K562 (cell line): ENCODE measurements at regions not wholly inside any gene's neighbourhood (a gene's known extent, or its start where the extent isn't known, plus 50 kb on each side); places are given as distances from the start of the nearest gene placed in this dataset.

Experiments used
- ATAC-seq: fragments of 200-7000 bp; cut with Tn5 transposase; 3 replicates; pipeline ENCODE4 v1.9.1; 2020; ENCODE audit warnings: moderate library complexity
- BruUV-seq: library from RNA; stranded (reverse); fragments of 400-500 nt; replicated peaks from 2 replicates; lab custom pipeline; 2021; lab: Mats Ljungman, UMichigan
- CTCF ChIA-PET: fragments of 300-600 bp; formaldehyde crosslinking; extraction: SDS; loops from one replicate; lab custom pipeline; 2021; ENCODE audit warnings: low intra/inter-chr PET ratio; lab: Yijun Ruan, JAX
- POLR2A ChIA-PET: fragments of 300-600, 350-650 bp; sonication (Branson Sonifier 250); formaldehyde crosslinking; extraction: SDS; loops from one replicate; lab custom pipeline; 2021; ENCODE audit warnings: antibody characterized with exemption, inconsistent platforms; lab: Yijun Ruan, JAX
- DNase-seq, 4 experiments: peaks; one replicate each; pipeline versions ENCODE4 v3.0.0 to v3.0.0-alpha.2; 2011 to 2018; ENCODE audit warnings: low spot score in 3 of 4, mixed read lengths in 3 of 4; ENCODE audit errors: extremely low read depth in 1 of 4
- FAIRE-seq: peaks from 2 replicates; lab custom pipeline; 2011; peaks lifted over from hg19 to GRCh38; lab: Jason Lieb, UNC
- H2AFZ ChIP-seq: 2 replicates; pipeline ENCODE4 v1.6.0; 2011; ENCODE audit warnings: low read depth, low read length, control low read depth, inconsistent platforms
- H3K27ac ChIP-seq: fragments of 200-600 bp; 3 replicates; pipeline ENCODE4 v1.8.0; 2011; ENCODE audit warnings: low read depth, mild to moderate bottlenecking, control low read depth, inconsistent platforms, low read length, moderate library complexity, mixed read lengths; ENCODE audit errors: extremely low read depth
- H3K27me3 ChIP-seq, 2 experiments: fragments of 300-600 bp in 1 of 2; 2 replicates in 1 of 2; 3 replicates in 1 of 2; pipeline versions ENCODE4 v1.6.0 to v1.8.0; 2011; ENCODE audit warnings: inconsistent platforms in 2 of 2, low read length in 2 of 2, mild to moderate bottlenecking in 1 of 2, mixed read lengths in 1 of 2, moderate library complexity in 1 of 2; ENCODE audit not compliant: control insufficient read depth in 2 of 2, insufficient read depth in 2 of 2
- H3K36me3 ChIP-seq: fragments of 300-600 bp; 3 replicates; pipeline ENCODE4 v1.8.0; 2011; ENCODE audit warnings: mild to moderate bottlenecking, low read length, inconsistent platforms; ENCODE audit not compliant: control insufficient read depth, insufficient read depth
- H3K4me1 ChIP-seq, 2 experiments: fragments of 200-600 bp in 1 of 2; replicated peaks in 1 of 2; 2 replicates in 1 of 2; 3 replicates in 1 of 2; pipeline versions ENCODE4 v1.5.1 to v1.8.0; 2011; ENCODE audit warnings: inconsistent platforms in 2 of 2, low read length in 2 of 2, mild to moderate bottlenecking in 1 of 2, mixed read lengths in 1 of 2, moderate library complexity in 1 of 2; ENCODE audit not compliant: control insufficient read depth in 2 of 2, insufficient read depth in 2 of 2
- H3K4me2 ChIP-seq: 2 replicates; pipeline ENCODE4 v1.6.1; 2011; ENCODE audit warnings: low read length, control low read depth, inconsistent platforms, mixed read lengths; ENCODE audit not compliant: insufficient read depth
- H3K4me3 ChIP-seq: fragments of 200-600 bp; sonication (generic), shearing (Covaris generic); 2 replicates; pipeline ENCODE4 v1.5.1; 2016; ENCODE audit warnings: control low read depth, inconsistent platforms
- H3K79me2 ChIP-seq: fragments of 200-600 bp; 3 replicates; pipeline ENCODE4 v1.8.0; 2011; ENCODE audit warnings: low read length, inconsistent platforms; ENCODE audit not compliant: control insufficient read depth, insufficient read depth
- H3K9ac ChIP-seq, 2 experiments: 2 replicates each; pipeline versions ENCODE4 v1.6.0 to v1.6.1; 2011; ENCODE audit warnings: low read depth in 2 of 2, low read length in 2 of 2, control low read depth in 1 of 2, inconsistent platforms in 1 of 2, mild to moderate bottlenecking in 1 of 2, mixed read lengths in 1 of 2; ENCODE audit not compliant: insufficient read depth in 1 of 2
- H3K9me1 ChIP-seq: one replicate; pipeline ENCODE4 v1.6.0; 2011; ENCODE audit warnings: inconsistent platforms, mild to moderate bottlenecking, low read length, moderate library complexity; ENCODE audit not compliant: control insufficient read depth, insufficient read depth
- H3K9me3 ChIP-seq: replicated peaks from 2 replicates; pipeline ENCODE4 v1.5.1; 2011; ENCODE audit warnings: low read depth, low read length, inconsistent platforms; ENCODE audit not compliant: control insufficient read depth, insufficient read depth
- H4K20me1 ChIP-seq: replicated peaks from 2 replicates; pipeline ENCODE4 v1.6.1; 2011; ENCODE audit warnings: low read length, inconsistent platforms, mixed read lengths; ENCODE audit not compliant: control insufficient read depth, insufficient read depth
- CBFA2T2 ChIP-seq: fragments of 450-650 bp; conservative IDR thresholded peaks from 2 replicates; pipeline ENCODE4 v1.6.1; 2017; ENCODE audit warnings: mild to moderate bottlenecking
- FOXM1 ChIP-seq, 2 experiments: fragments of 450-650 bp in 1 of 2; sonication (generic) in 1 of 2; formaldehyde crosslinking in 1 of 2; IDR thresholded peaks; 2 replicates each; pipeline versions ENCODE4 v1.6.1 to v1.9.0; 2017 to 2022; ENCODE audit warnings: low read depth in 2 of 2, mild to moderate bottlenecking in 2 of 2, missing genetic modification reagents in 1 of 2, moderate library complexity in 1 of 2
- KAT2B ChIP-seq: IDR thresholded peaks from one replicate; pipeline ENCODE4 v1.6.1; 2012; ENCODE audit warnings: low read depth, mild to moderate bottlenecking, control low read depth, inconsistent platforms, low read length, moderate library complexity
- MAFK ChIP-seq: IDR thresholded peaks from 2 replicates; pipeline ENCODE4 v1.6.1; 2011; ENCODE audit warnings: low read length, improper control_type of control experiment
- PML ChIP-seq: IDR thresholded peaks from 2 replicates; pipeline ENCODE4 v1.6.1; 2012; ENCODE audit warnings: low read length, inconsistent platforms
- POLR2AphosphoS5 ChIP-seq: IDR thresholded peaks from 2 replicates; pipeline ENCODE4 v1.6.1; 2011; ENCODE audit warnings: mild to moderate bottlenecking, low read depth, low read length, moderate library complexity; ENCODE audit not compliant: control insufficient read depth, insufficient read depth
- SETDB1 ChIP-seq: IDR thresholded peaks from one replicate; pipeline ENCODE4 v1.6.1; 2012; ENCODE audit warnings: low read length, control low read depth, inconsistent platforms
- TCF3 ChIP-seq: sonication (generic); formaldehyde crosslinking; IDR thresholded peaks from 2 replicates; pipeline ENCODE4 v1.4.0; 2020; ENCODE audit warnings: mild to moderate bottlenecking, missing genetic modification reagents
- TFE3 ChIP-seq: fragments of 450-650 bp; formaldehyde crosslinking; IDR thresholded peaks from 2 replicates; pipeline ENCODE4 v1.4.0; 2020; ENCODE audit warnings: mild to moderate bottlenecking, mixed read lengths
- TOE1 ChIP-seq, 2 experiments: fragments of 450-650 bp in 1 of 2; sonication (generic) in 1 of 2; formaldehyde crosslinking in 1 of 2; IDR thresholded peaks; 2 replicates each; pipeline versions ENCODE4 v1.7.1 to v1.8.0; 2016 to 2022; ENCODE audit warnings: borderline replicate concordance in 2 of 2, mild to moderate bottlenecking in 2 of 2, antibody characterized with exemption in 1 of 2, inconsistent platforms in 1 of 2, low read depth in 1 of 2, missing genetic modification reagents in 1 of 2, moderate library complexity in 1 of 2
- ZNF184 ChIP-seq: sonication (generic); formaldehyde crosslinking; IDR thresholded peaks from 2 replicates; pipeline ENCODE4 v1.5.0; 2020; ENCODE audit warnings: missing genetic modification reagents
- ZNF436 ChIP-seq: fragments of 250-450, 450-650 bp; sonication (Bioruptor Pico); formaldehyde crosslinking; IDR thresholded peaks from 2 replicates; pipeline ENCODE4 v1.7.0; 2020; ENCODE audit warnings: mild to moderate bottlenecking
- ZNF512 ChIP-seq: IDR thresholded peaks from 2 replicates; pipeline ENCODE4 v1.6.1; 2016; ENCODE audit warnings: missing genetic modification characterization, missing compliant biosample characterization
- WGBS: fragments of 100-300 bp; shearing (Covaris generic); methylation state at CpG from one replicate; pipeline ENCODE4 v1.1.6; 2016; ENCODE audit warnings: low coverage, mixed read lengths; ENCODE audit not compliant: insufficient coverage; ENCODE audit errors: missing lambda C conversion rate; 5-methylcytosine and 5-hydroxymethylcytosine counted together
- in situ Hi-C: fragments of 300-500 bp; cut with MboI; formaldehyde crosslinking; loops from 4 replicates; pipeline ENCODE4 v1.15.0; 2018; ENCODE audit warnings: inconsistent platforms, mixed read lengths
- intact Hi-C: fragments of 100-400 bp; cut with micrococcal nuclease; formaldehyde crosslinking; loops from 2 replicates; pipeline ENCODE4 v1.14.2; 2022
- TF ChIP-seq, protein P1 (sequence below): sonication (generic); formaldehyde crosslinking; IDR thresholded peaks from 2 replicates; pipeline ENCODE4 v1.8.1; 2023; ENCODE audit warnings: missing genetic modification reagents, mild to moderate bottlenecking, borderline replicate concordance

- H3K4me1 ChIP-seq = no peaks in the 10 kb centered on the region
- intact Hi-C loops (no loop called here), in situ Hi-C loops (no loop called here)
- ATAC-seq (no peak), DNase-seq (no peak), FAIRE-seq (no peak)
- no peaks in the 10 kb centered on the region for H3K9me1 ChIP-seq
- 0% methylated on average over 2 of the region's 2 CpGs for WGBS
- TF ChIP-seq PML = no peak
- TF ChIP-seq TCF3 = no peak
- TF ChIP-seq SETDB1 = no peak
- TF ChIP-seq TOE1 (IDR thresholded peaks at IDR 0.05; ENCODE audit: borderline replicate concordance) = no peak
- TF ChIP-seq TOE1 (CRISPR knock-in tag; IDR thresholded peaks at IDR 0.05; ENCODE audit: borderline replicate concordance, low read depth) = no peak
- no peak for TF ChIP-seq POLR2AphosphoS5
- no peak for TF ChIP-seq MAFK
- no peak for TF ChIP-seq ZNF512 (tag)
- TF ChIP-seq FOXM1 (IDR thresholded peaks at IDR 0.05; ENCODE audit: low read depth) = no peak
- TF ChIP-seq FOXM1 (CRISPR knock-in tag; IDR thresholded peaks at IDR 0.05; ENCODE audit: low read depth) = no peak
- TF ChIP-seq ZNF436 = no peak
- no peak for TF ChIP-seq ZNF184 (CRISPR knock-in tag)
- no peak for TF ChIP-seq KAT2B
- TF ChIP-seq, protein P1, sequence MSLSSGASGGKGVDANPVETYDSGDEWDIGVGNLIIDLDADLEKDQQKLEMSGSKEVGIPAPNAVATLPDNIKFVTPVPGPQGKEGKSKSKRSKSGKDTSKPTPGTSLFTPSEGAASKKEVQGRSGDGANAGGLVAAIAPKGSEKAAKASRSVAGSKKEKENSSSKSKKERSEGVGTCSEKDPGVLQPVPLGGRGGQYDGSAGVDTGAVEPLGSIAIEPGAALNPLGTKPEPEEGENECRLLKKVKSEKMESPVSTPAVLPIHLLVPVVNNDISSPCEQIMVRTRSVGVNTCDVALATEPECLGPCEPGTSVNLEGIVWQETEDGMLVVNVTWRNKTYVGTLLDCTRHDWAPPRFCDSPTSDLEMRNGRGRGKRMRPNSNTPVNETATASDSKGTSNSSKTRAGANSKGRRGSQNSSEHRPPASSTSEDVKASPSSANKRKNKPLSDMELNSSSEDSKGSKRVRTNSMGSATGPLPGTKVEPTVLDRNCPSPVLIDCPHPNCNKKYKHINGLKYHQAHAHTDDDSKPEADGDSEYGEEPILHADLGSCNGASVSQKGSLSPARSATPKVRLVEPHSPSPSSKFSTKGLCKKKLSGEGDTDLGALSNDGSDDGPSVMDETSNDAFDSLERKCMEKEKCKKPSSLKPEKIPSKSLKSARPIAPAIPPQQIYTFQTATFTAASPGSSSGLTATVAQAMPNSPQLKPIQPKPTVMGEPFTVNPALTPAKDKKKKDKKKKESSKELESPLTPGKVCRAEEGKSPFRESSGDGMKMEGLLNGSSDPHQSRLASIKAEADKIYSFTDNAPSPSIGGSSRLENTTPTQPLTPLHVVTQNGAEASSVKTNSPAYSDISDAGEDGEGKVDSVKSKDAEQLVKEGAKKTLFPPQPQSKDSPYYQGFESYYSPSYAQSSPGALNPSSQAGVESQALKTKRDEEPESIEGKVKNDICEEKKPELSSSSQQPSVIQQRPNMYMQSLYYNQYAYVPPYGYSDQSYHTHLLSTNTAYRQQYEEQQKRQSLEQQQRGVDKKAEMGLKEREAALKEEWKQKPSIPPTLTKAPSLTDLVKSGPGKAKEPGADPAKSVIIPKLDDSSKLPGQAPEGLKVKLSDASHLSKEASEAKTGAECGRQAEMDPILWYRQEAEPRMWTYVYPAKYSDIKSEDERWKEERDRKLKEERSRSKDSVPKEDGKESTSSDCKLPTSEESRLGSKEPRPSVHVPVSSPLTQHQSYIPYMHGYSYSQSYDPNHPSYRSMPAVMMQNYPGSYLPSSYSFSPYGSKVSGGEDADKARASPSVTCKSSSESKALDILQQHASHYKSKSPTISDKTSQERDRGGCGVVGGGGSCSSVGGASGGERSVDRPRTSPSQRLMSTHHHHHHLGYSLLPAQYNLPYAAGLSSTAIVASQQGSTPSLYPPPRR (CRISPR knock-in tag) = no peak
- TF ChIP-seq CBFA2T2 = no peak
- no peak for TF ChIP-seq TFE3
- no peak overlapping the region for H3K27ac ChIP-seq
- no peak overlapping the region for H2AFZ ChIP-seq
- no peaks in the 10 kb centered on the region for H3K79me2 ChIP-seq
- no peak overlapping the region for H3K4me2 ChIP-seq
- H3K36me3 ChIP-seq = no peaks in the 10 kb centered on the region
- CTCF ChIA-PET = no interaction called here
- no peak overlapping the region for H3K9ac ChIP-seq
- H3K4me3 ChIP-seq = no peak overlapping the region
- H3K27me3 ChIP-seq = no peaks in the 10 kb centered on the region
- no TSS peak for BruUV-seq
- H4K20me1 ChIP-seq = no peaks in the 10 kb centered on the region
- no peaks in the 10 kb centered on the region for H3K9me3 ChIP-seq
- POLR2A ChIA-PET = no interaction called here
Observed at GRCh38 chr18:67726882-67727281, 210.4 kb upstream of the DSEL start.
